Mammary epithelial cell (primary cell): ENCODE measurements at regions not wholly inside any gene's neighbourhood (a gene's known extent, or its start where the extent isn't known, plus 50 kb on each side); places are given as distances from the start of the nearest gene placed in this dataset.

Experiments used
- EZH2 ChIP-seq: IDR thresholded peaks from 2 replicates; pipeline ENCODE4 v1.6.1; 2012; ENCODE audit warnings: low read length, inconsistent platforms, borderline replicate concordance
- TF ChIP-seq, protein P1 (sequence below), 2 donors: IDR thresholded peaks in 1 of 2; conservative IDR thresholded peaks in 1 of 2; 2 replicates each; pipeline ENCODE4 v1.5.1; 2011 to 2012; ENCODE audit warnings: inconsistent platforms in 2 of 2, low read length in 2 of 2, mild to moderate bottlenecking in 2 of 2, control low read depth in 1 of 2, low read depth in 1 of 2; ENCODE audit not compliant: insufficient read depth in 1 of 2; ENCODE audit errors: extremely low read depth in 1 of 2

GRCh38 chr10:4515721-4516120 is 310.3 kb upstream of the AKR1E2 start:
- TF ChIP-seq, protein P1, sequence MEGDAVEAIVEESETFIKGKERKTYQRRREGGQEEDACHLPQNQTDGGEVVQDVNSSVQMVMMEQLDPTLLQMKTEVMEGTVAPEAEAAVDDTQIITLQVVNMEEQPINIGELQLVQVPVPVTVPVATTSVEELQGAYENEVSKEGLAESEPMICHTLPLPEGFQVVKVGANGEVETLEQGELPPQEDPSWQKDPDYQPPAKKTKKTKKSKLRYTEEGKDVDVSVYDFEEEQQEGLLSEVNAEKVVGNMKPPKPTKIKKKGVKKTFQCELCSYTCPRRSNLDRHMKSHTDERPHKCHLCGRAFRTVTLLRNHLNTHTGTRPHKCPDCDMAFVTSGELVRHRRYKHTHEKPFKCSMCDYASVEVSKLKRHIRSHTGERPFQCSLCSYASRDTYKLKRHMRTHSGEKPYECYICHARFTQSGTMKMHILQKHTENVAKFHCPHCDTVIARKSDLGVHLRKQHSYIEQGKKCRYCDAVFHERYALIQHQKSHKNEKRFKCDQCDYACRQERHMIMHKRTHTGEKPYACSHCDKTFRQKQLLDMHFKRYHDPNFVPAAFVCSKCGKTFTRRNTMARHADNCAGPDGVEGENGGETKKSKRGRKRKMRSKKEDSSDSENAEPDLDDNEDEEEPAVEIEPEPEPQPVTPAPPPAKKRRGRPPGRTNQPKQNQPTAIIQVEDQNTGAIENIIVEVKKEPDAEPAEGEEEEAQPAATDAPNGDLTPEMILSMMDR (conservative IDR thresholded peaks at IDR 0.05 in 1 of 2, IDR thresholded peaks at IDR 0.05 in 1 of 2; ENCODE audit: extremely low read depth in 1 of 2, insufficient read depth in 1 of 2, low read depth in 1 of 2, low read length in 2 of 2) = no peak
- TF ChIP-seq EZH2 = no peak
